Fibroblast of skin of left quadriceps (primary cell): ENCODE measurements at regions not wholly inside any gene's neighbourhood (a gene's known extent, or its start where the extent isn't known, plus 50 kb on each side); places are given as distances from the start of the nearest gene placed in this dataset.
"Not testable (repeated sequence)": the region's sequence is repeated elsewhere in the genome, so short reads cannot be mapped to it uniquely, and the experiment has no call there.

Source experiments
- DNase-seq, 2 experiments: peaks; one replicate each; pipeline ENCODE4 v3.0.0-alpha.2; 2013; ENCODE audit warnings: low read depth in 2 of 2

DNA sequence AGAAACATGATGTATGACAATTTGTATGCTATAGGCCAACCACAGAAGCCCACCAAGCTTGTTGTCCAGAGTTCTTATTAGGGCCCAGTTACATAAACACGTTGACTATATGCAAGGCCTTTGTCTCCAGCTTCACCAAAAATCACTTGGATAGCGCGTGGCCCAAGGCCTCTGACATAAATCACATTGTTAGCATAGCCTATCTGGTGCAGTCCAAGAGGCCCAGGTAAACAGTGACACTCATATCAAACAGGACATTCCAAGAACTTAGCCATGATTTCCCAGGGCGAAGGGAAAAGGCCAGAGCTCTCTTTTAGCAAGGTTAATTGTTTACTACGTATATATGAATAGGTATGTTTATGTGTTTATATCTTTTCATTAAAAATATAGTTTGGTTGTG, 337.2 kb upstream of the CELF2 start:
- DNase-seq = no peak

DNA sequence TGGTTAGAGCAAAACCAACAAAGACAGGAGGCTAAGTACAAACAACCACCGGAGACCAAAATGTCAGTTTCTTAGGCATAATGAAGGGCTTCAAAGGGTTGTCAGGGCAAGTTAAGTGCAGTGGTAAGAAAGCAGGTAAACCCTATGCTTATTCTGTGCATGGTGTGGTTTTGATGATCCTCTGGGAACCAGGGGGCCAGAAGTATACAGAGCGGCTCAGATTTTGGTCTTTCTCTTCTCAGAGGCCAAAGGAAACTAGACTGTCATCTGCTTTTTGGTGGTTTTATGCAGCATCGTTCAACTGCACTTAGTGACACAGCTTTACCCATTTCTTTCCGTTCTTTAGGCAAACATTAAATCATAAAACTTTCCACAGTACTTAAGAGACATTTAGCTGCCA, 332.7 kb upstream of the CELF2 start:
- DNase-seq = no peak

DNA sequence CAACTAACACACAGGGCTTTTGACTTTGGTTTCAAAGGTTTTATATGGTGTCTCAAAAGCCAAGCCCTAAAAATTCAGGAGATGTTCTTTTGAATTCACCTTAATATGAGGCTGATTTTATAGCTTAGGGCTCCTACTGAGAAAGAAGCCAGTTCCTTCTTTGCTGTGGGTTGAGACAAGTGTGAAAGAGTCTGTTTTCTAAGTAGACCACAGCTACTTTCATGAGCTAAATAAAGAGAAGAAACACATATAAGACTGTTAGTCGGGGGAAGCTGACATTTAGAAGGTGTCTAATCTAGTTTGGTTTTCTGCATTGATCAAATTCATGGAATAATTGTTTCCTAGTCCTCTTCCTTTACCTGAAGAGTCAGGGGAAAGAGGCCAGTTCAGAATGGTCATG, 332.1 kb upstream of the CELF2 start:
- no peak for DNase-seq

DNA sequence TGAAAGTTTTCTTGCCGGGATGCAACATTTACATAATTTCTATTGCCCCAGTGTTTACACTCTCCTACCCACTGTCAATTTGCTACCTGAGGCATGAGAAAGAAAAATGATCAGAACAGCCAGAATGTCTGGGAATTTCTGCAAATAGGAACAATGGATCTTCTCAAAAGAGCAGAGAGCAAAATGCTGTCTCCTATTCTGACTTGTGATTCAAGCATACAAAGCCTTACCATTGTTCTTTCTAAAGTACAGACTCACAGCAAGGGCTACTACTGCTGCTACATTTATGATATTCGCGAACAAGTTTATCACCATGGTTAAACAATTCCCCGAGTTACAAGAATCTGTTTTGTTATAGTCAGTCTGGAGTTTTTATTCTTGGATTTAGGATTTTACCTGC, 329.9 kb upstream of the CELF2 start:
- no peak for DNase-seq

DNA sequence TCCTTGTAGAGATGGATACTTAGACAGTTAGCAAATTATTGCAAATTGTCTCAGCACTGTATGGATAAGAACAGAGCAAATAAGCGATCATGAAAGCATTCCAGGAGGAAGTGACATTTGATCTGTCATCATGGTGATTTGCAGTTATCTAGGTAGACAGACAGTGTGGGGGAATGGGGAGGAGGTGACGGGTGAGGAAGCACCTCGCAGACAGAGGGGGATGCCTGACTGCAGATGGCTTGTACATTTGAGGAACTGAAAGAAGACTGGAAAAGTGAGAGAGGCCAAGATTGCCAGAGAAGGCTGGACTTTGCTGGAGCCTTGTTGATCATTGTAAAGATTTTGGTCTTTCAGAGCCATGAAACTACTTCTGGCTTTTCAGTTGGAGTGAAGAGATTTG, 318.2 kb upstream of the CELF2 start:
- no peak for DNase-seq

DNA sequence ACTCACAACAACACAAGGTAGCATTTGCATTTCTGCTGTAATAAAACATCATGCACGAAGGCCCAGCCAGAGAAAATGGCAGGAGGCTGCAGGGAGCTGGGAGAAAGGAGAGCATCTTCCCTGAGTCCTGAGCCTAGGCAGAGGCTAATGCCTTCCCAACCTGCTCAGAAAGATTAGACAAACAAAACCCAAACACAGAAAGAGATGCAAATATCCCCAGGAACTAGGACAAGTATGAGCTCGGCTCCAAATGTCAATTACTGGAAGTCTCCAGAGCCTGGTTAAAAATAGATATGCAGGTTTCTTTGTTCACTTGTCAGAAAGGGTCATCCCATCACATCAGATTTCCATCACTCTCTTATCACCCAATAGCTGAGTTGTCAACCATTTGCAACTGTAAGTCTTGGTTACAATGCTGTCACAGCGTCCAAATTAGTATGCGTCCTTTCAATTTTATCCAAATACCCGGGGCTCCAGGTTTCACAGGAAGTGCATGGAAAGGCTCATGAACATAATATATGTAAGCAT, 316.5 kb upstream of the CELF2 start:
- DNase-seq = no peak

DNA sequence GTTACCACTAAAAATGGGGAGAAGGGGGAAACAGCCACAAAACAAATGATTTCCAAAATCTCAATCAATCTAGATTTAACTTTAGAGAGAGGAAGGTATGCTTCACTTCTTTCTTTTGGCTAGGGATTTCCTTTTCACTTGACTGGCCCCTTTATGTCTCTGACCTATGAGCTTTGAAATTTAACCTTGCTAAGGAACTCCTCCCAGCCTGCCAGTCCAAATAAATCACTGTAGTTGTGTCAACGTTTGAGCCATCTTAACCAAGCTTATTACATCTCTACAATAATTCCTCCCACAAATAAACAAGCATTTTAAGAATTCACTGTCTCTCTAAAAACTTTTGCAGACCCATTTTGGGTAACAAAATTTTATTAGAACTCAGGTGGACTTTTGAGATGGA, 315.5 kb upstream of the CELF2 start:
- no peak for DNase-seq

DNA sequence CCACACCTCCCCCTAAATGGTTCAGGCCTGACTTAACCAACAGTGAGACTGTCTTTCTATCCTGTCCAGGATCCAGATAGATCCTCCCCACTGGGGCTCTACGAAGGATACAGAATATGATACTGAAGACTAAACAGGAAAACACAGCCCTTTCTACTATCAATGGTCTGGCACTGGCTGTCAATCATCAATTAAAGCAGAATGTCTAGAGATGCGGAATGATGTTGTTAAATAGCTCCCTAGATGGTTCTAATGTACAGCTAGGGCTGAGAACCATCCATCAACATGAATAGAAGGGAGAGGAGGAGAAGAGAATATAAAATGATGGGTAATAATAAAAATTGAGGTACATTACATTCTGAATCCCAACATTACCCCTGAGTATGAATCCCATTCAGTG, 314.3 kb upstream of the CELF2 start:
- no peak for DNase-seq

DNA sequence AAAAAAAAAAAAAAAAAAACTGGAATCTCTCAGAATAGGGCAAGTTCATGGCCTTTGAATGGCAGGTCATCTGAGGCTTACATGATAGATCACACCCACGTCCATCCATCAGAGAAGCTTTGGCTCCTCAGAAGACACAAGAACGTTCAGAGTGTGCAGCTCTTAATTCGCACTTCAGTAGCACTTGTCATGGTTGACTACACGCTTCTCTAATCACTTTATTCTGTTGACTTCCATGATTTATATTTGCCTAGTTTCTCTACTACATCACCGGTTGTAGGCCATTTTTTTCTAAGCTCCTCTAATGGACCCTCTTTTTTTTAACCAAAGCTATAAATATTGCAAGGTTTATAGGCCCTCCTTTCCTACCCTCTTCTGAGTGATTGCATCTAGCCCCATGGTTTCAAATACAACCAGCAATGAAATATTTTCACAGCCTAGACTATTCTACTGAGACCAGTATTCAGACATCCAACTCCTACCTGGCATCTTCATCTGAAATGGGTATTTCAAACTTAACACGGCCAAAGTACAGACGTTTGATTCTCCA, 305.4 kb upstream of the CELF2 start:
- DNase-seq = no peak

DNA sequence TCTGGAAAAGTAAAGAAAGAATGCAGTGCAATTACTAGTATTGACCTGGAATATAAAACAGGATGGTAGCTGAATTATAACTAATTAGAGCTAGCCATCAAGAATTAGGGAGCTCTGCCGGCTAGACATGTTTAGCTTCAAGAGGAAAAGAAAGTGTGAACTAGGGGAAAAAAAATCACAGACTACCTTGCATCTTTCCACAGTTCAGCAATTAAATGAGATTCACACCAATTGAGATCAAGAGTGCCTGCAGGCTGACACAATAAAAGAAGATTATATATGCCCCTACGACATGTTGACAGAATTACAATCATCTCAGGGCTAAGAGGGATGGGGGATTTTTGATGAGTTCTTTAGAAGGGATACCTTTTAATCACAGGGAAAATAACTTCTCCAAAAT, 303.3 kb upstream of the CELF2 start:
- no peak for DNase-seq

DNA sequence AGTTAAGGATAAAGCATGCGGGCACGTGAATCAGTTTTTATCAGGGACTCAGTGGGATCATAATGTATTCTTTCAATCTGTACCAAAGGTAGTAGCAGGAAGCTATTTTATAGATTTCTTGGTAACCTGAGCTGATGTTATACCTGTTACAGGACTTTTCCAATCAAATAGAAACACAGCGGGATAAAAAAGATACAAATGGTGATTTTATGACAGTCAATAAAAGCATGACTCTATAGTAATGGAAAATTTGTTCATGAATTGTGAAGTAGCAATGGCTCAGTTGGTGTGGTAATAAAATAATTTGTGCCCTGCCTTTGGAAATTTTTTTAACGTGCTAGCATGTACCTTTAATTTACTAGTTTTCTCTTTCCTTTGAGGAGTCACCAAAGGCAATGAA, 300.7 kb upstream of the CELF2 start:
- no peak for DNase-seq

DNA sequence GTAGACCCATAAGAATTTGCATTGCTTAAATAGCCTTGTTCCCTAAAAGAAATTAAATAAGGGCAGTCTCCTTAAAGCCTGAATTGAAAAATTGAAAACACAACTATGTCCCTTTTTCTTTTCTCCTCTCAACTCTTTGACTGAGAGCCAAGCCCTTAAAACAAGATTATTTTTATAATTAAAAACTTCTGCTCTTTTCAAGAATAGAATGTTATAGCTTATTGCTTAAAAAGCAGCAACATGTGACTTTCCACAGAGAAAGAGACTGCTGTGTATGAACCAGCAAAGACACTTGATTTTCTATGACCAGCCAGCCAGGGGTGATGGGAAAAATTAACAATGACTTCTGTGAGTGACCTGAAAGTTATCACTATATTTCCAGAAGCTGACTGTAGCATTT, 295.2 kb upstream of the CELF2 start:
- DNase-seq = peak; percentile 4 to 17

DNA sequence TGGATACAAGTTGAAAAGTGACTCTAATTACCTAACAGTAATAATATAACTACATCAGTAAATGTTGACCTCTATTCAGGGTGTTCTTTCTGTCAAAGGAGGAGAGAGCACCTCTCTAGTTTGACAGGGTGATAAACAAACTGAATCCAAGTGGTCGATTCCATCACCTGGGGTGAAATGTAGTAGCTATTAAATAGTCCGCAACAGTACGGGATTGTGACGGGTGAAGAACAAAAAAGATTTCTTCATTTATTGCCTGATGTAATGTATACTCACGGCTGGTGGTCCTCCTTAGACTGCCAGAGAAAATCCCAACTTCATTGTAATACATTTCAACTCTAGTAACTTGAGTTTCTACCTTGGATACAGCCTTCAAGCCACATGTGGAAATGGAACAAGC, 292.5 kb upstream of the CELF2 start:
- no peak for DNase-seq

DNA sequence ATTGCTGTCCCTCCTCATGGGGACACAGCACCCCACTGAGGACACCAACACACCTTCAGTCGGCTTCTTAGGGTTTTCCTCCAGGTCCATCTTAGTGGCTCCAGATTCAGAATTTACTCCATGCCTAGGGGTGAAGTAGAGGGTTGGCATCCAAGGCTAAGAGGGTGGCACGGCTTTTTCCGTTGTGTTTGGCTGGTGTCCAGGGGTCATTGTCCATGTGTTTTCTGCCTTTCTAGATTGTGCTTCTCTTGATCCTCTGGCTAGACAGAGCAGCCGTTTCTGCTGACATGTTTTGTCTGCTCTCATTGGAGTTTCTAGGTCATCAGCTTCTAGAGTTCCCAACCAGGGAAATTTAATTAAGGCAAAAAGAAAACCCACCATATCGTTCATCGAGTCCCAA, 291.6 kb upstream of the CELF2 start:
- DNase-seq = no peak

DNA sequence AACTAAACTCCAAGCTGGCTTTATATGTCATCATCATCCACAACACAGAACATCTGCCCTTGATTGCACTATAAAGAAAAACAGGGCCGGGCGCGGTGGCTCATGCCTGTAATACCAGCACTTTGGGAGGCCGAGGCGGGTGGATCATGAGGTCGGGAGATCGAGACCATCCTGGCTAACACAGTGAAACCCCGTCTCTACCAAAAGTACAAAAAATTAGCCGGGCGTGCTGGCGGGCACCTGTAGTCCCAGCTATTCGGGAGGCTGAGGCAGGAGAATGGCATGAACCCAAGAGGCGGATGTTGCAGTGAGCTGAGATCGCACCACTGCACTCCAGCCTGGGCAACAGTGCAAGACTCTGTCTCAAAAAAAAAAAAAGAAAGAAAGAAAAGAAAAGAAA, 290.3 kb upstream of the CELF2 start:
- not testable (repeated sequence) for DNase-seq

DNA sequence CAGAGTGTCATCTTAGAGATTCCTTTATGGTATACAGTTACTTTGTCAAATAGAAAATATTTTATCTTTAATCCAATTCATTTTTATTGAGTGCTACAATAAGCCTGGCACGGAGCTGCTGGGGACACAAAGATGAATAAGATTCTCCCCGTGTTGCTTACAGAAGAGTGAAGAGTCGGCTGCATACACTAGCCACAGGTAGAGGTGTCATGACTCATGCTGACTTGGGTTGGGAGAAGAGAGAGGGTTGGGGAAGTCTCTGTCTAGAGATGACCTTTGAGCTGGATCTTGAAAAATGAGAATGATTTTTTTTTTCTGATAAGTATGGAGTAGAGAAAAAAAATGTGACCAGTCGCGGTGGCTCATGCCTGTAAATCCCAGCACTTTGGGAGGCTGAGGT, 289.9 kb upstream of the CELF2 start:
- DNase-seq = no peak

DNA sequence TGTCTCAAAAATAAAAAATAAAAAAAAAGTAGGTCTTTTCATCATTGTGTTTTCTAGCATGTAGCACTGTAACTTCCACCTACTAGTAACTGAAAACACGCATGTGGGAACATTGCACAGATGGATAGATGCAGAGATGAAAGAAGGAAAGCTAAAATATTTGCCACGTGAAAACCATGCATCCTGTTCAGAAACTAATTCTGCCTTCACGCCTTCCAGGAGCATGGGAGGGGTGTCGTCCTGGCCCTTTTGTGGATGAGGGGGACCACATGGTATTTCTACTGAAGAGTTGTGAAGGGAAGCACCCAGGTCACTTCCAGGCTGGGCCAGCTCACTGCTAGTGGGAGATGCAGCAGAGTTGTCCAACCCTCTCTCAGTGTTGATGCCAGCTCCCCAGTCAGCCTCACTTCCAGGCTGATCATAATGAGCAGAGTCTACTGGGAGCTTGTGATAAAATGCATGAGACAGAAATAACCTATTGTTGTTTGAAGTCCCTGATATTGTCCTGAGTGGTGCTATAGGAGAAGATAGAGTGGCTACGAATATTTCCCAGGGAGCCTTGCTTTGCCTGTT, 287.1 kb upstream of the CELF2 start:
- no peak for DNase-seq

DNA sequence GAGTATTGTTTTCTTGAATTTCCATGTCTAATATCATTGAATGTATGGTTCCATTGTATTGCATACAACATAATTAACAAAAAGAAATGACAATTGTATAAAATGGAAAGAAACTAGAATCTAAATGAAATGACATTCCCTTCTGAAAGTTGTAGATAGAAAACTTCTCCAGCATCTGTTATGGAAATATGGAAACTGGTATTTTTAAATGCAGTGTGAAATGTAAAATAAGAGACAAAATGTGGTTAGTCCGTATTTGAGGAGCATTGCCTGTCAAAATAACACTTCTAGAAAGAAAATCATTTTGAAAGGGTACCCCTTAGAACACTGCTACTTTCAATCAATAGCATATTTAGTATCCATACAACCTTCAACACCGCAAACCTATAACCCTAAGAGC, 286.3 kb upstream of the CELF2 start:
- no peak for DNase-seq

DNA sequence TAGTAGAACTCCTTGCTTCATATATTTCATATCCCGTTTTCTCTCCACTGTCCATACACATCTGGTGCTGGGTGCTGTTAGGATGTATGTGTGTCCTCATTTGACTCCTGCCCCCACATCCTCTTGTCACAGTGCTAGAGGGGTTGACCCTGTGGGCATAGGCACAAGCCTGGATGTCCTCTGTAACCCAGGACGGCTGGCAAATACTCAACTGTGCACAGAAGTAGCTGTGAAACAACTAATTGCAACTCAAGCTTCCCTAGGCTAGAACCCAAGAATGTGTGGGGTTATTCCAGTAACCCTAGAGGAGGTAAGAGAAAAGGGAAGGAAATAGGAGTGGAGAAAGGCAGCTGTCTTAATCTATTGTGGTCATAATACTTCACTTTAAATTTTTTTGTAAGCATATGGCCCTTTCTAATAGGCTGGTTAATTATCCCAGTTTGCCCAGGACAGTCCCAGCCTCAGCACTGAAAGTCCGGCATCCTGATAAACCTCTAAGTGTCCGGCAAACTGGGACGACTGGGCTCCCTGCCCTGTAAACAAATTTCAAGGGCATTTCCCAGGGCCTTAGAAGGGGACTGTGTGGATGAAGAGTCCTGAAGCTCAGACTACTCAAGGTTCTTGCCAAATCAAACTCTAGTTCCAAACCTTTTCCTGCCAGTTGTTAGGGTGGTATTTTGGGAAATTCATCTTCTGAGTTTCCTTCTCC, 283.2 kb upstream of the CELF2 start:
- no peak for DNase-seq

DNA sequence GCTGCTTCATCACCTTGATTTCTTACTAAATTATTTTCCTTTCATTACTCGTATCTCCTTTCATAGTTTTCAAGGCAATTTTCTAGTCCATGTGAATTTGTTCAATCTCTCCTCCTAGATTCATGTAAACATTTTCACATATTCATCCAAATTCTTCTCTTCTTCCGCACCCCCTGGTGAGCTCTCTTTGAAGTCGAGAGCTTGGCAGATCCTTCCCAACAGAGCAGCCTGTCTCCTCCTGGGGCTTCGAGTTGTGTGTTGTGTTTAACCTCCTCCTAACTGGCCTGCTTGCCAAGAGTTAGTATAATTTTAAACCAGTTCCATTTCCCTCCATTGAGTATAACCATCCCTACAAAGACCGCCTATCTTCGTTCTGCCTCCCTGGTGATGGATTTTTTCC, 272.4 kb upstream of the CELF2 start:
- DNase-seq = no peak

DNA sequence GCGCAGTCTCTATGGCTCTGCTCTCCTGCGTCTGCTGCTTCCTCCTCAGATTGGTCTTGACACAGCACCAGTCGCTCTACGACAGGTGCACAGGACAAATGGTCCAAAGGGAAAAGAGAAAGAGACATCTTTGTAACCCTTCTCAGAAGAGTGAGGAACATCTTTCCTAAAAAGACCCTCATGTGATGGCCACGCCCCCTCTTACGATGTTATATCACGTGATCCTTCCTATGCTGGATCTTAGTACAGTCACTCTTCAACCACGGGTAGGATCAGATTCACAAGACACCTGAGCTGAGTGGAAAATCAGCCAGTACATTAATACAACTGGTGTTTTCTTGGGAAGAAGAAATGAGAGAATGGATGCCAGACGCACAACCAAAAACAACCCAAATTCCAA, 262.2 kb upstream of the CELF2 start:
- DNase-seq = no peak

DNA sequence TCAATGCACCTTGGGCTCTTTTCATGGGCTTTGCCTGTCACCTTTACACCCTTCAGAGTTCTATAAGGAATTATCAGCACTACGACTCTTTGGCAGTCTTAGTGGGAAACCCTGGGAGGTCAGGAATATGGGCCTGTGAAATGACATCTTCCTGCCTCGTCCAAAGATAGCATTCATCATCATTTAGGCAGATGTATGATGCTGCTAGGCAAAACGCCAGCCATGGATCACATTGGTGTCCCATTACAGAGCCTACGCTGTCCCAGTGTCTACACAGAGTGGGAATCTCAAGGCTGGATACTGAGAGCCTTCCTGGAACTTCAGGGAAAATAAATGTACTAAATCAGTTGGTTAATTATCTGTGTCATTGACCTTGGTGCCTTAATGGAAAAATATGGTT, 259.4 kb upstream of the CELF2 start:
- DNase-seq = peak; percentile 5 to 13

DNA sequence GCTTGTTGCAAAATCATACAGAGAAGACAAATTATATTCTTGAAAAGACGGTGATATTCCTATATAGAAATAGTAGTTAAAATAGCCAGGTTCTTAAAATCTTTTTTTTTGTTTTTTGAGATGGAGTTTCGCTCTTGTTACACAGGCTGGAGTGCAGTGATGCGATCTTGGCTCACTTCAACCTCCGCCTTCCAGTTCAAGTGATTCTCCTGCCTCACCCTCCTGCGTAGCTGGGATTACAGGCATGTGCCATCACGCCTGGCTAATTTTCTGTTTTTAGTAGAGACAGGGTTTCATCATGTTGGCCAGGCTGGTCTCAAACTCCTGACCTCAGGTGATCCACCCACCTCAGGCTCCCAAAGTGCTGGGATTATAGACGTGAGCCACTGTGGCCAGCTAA, 257.9 kb upstream of the CELF2 start:
- not testable (repeated sequence) for DNase-seq

DNA sequence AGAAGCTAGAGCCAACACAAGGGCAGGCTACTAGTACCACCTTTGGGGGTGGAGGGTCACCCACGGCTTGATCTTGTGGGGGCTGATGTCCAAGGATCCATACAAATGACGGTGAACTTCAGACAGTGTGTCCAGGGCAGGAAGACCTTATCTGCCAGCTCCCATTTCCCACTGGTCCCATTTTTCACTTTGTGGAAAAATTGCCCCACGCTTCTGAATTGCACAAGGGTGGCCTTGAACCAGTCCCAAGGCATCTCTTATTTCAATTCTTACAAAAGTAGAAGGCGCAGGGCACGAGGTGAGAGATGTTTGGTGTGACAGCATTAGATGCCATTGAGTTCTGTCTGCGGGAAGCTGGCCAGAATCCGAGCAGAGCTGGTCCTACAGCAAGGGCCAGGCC, 252.7 kb upstream of the CELF2 start:
- DNase-seq = no peak
